ENCODE measurements at regions not wholly inside any gene's neighbourhood (a gene's known extent, or its start where the extent isn't known, plus 50 kb on each side); places are given as distances from the start of the nearest gene placed in this dataset.
"Not testable (repeated sequence)": the region's sequence is repeated elsewhere in the genome, so short reads cannot be mapped to it uniquely, and the experiment has no call there.

DNA sequence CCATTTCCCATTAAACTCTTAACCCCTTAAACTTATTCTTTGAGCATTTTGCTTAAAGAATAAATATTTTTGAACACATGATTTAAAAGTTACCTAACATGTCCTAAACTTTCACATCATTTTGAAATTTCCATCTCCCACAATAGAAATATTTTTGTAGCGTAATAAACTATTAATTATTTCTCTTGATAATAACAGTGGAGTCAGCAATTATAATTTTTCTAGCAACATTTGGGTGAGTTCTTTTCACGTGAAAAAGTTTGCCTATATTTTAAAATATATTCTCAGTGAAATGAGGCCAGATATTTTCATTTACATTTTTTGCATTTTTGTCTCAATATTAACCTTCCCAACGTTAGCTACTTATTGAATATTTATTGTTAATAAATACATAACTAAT lies 320.4 kb upstream of the CRIM1 start:
- DNase-seq: no peak

- DNase-seq: no peak
Measured at GRCh38 chr2:36032046-36032445, 323.5 kb upstream of the CRIM1 start.

- no peak for DNase-seq
Measured at GRCh38 chr2:36031471-36031870, 324.1 kb upstream of the CRIM1 start.

DNA sequence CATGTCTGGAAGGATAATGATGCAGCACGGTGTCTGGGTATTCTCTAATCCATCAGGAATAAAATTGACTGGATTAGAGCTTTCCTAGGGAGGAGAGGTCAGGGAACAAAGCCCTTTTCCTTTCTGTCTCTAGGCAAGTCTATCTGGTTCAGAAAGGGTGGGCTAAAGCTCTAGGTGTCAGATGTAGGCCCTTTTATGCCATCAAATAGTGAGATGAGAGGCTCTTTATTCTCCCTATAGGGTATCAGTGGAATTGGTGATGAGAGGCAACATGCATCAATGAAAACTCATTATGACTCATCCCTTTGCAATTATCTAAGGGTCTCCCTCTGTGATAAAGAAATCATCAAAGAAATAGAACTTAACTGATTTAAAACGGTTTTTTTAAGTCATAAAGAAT lies 328.0 kb upstream of the CRIM1 start:
- DNase-seq: no peak

GRCh38 chr2:36013064-36013463 lies 342.5 kb upstream of the CRIM1 start:
- no peak for DNase-seq

DNA sequence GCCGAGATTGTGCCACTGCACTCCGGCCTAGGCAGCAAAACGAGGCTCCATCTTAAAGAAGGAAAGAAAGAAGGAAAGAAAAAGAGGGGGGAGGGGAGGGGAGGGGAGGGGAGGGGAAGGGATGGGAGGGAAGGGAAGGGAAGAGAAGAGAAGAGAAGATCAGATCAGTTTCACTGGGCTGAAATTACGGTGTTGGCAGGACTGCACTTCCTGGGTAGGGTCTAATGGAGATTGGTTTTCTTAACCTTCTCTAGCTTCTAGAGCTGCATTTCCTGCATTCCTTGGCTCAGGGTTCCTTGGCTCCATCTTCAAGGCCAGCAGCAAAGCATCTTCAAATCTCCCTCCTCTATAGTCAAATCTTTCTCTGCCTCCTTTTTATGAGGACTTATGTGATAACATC lies 349.1 kb upstream of the CRIM1 start:
- no peak for DNase-seq

DNA sequence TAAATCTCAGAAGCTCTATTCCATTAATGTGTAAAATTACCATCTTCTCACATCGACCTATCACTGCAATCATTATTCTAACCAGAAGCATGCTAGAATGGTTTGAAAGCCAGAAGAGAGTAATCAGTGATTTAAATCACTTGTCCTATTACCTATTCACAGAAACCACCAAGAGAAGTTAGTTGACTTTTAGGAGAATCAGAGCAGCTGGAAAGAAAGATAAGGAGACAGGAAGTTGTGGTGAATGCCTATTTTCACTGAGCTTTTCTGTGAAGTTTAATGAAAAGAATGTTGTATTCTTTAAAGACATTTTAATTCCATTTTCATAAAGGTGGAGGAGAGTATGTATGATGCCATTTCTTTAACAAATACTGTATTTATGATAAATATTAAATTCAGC lies 352.6 kb upstream of the CRIM1 start:
- no peak for DNase-seq

- DNase-seq: no peak
Measured at GRCh38 chr2:35997488-35997887, 358.1 kb upstream of the CRIM1 start.

GRCh38 chr2:35989503-35989902 lies 366.1 kb upstream of the CRIM1 start:
- peak; percentile 25 for DNase-seq

GRCh38 chr2:35989040-35989439 lies 366.5 kb upstream of the CRIM1 start:
- no peak for DNase-seq

DNA sequence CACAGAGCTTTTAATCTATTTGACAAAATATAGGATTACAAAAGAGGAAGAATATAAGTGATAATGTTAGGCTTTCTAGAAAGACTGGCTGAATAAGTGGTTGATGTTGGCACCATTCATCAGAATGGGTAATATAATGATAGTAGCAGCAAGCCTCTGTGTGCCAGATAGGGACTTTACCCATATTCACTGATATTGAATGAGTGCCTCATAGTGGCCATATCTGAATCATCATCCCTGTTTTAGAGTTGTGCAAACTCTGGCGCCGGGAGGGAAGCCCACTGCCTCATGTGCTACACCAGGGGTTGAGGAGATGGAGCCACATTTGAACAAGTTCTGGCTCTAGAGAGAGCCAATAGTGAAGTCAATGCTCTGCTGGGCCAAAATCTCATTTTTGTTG lies 368.7 kb upstream of the CRIM1 start:
- no peak for DNase-seq

GRCh38 chr2:35978218-35978617 lies 377.4 kb upstream of the CRIM1 start:
- no peak for DNase-seq

DNA sequence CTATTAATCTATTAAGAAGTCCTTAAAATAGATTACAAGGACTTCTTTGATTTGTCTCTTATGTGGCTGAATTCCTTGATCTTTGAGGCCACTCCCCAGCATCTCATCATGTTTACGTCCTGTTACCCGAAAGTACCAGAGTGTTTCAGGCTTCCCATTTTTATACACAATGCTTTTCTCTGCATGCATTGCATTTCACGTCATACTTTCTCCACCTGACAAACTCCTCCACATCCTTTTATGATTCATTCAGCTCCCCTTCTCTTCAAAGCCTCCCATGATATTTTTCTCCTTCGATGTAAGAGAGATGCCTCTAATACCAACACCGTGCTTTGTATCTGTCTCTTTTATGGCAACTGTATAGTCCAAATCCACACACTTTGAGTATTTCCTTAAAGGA lies 379.0 kb upstream of the CRIM1 start:
- DNase-seq: no peak

DNA sequence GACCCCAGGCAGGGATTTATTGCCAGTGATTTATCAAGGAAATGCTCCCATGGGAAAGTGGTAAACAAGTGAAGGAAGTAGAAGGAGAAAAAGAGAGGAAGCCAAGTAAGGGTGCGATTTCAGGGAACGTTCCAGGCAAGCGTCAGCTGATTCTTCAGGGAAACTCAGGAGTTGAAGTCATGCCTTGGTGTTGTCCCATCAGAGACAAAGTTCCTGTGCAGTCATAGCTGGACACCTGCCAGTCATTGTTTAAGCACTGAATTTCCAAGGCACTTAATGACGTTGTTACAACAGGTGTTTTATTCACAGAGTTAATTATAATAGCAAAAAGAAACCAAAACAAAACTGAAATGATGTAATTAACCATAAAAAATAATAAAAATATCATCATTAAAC lies 381.8 kb upstream of the CRIM1 start:
- DNase-seq: no peak

- peak; percentile 14 for DNase-seq
Measured at GRCh38 chr2:35973132-35973736, 382.3 kb upstream of the CRIM1 start.

DNA sequence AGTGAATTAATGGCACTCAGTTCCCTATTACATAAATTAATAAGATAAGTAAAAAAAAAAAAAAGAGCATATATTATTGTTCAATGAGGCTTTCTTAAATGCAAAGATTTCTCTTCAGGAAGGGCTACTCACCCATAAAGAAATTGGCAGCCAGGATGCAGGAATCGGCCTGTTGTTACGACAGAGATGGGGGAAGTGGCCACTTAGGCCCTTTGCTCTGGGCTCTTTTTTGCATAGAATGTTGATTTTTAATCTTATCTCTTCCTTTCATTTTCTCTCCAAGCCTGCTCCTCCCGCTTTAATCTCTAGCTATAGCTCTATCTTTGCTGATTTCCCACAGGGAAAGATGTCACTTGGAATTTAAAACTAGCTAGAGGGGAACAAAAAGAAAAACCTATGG lies 391.8 kb upstream of the CRIM1 start:
- no peak for DNase-seq

DNA sequence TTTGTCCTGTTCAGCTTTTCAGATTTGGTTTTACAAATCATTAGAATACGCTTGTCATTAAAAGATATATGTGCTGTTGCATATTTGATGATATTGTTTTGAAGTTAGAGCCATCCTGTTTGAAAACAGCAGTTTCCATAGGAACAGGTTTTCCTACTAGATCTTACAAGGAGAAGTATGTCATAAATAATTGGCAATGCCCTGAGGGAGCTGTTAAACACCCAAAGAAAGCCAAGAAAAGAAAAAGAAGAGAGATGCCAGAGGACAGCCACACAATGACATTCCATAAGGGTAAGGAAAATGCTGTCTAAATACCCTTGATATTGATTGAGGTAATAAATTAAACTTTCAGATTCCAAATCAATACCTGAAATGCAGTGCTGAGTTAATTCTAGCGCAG lies 392.2 kb upstream of the CRIM1 start:
- DNase-seq: no peak

- no peak for DNase-seq
Measured at GRCh38 chr2:35962585-35963146, 392.9 kb upstream of the CRIM1 start.

GRCh38 chr2:35960596-35960995 lies 395.0 kb upstream of the CRIM1 start:
- no peak for DNase-seq

- DNase-seq: not testable (repeated sequence)
Measured at GRCh38 chr2:35957053-35957452, 398.5 kb upstream of the CRIM1 start.

DNA sequence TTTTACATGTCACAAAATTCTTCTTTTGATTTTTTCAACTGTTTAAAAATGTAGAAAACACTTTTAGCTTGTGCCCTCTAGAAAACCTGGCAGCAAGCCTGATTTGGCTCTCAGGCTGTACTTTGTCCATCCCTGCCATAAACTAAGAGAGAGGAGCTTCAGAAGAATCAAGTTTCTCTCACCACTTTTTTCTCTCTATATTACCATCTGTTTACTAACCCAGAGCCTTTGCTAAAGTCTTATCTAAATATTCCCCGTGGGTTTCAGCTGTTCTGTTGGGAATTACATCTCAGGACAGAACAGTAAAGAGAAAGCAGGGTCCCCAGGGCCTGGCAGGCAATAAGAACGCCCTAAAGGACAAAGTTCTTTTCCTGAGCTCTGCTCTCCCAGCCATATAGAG lies 409.1 kb upstream of the CRIM1 start:
- no peak for DNase-seq

GRCh38 chr2:35938838-35939237 lies 416.7 kb upstream of the CRIM1 start:
- no peak for DNase-seq

DNA sequence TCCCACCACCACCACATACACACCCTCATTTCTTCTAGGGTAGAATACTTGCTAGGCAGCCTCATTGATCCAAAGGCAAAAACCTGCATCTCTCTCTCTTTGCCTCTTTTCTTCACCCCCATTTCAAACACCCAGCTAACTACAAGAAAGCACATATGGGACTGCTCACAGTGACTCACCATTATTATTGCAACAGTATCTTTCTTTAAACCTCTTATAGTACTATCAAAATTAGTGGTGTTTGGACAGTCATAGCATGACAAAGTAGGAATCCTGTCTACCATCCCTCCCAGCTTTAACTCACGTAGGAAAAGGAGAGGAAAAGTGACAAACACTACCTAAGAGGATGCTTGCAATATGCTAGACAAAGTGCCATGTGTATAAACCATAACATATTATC lies 422.5 kb upstream of the CRIM1 start:
- no peak for DNase-seq

DNA sequence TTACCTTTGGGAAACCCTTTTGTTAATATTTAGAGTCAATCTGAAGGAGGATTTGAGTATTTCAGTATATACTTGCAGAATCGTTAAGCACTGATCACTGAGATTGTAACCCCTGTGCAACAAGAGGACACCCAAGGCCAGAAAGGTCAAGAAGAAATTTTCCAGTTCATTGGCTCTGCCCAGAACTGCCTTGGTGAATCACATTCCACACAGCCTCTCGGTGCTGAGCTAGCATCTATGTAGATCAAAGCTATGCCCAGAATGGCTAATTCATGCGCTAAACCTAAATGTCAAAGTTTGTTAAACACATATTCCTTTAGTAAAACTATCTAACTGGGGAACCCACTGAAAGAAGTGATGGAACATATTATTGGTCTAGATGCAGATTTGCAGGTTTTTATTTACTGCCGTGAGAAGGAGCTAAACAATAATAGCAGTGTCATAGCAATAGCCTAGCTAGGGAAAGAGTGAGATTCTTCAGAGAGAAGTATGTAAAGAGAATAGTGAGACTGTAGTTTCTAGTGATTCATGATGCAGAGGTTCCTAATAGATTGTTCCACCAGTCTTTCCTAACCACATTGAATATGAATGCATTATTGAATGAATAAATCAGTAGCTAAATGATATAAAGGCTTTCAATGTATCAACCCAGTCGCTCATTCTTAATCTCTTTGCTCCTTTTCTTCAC lies 423.2 kb upstream of the CRIM1 start:
- no peak for DNase-seq

GRCh38 chr2:35931626-35932025 lies 424.0 kb upstream of the CRIM1 start:
- DNase-seq: no peak

Data from MV-4-11 (cell line).